PC-9 (cell line): ENCODE measurements at regions not wholly inside any gene's neighbourhood (a gene's known extent, or its start where the extent isn't known, plus 50 kb on each side); places are given as distances from the start of the nearest gene placed in this dataset.

ENCODE experiments used
- EZH2 ChIP-seq: fragments of 200-600 bp; sonication (generic); IDR thresholded peaks from 2 replicates; pipeline ENCODE4 v1.8.0; 2017; ENCODE audit warnings: antibody characterized with exemption, low read depth
- TF ChIP-seq, protein P1 (sequence below): fragments of 200-600 bp; sonication (generic); conservative IDR thresholded peaks from 2 replicates; pipeline ENCODE4 v1.6.1; 2017; ENCODE audit warnings: mixed run types, antibody characterized with exemption, mild to moderate bottlenecking, moderate library complexity

DNA sequence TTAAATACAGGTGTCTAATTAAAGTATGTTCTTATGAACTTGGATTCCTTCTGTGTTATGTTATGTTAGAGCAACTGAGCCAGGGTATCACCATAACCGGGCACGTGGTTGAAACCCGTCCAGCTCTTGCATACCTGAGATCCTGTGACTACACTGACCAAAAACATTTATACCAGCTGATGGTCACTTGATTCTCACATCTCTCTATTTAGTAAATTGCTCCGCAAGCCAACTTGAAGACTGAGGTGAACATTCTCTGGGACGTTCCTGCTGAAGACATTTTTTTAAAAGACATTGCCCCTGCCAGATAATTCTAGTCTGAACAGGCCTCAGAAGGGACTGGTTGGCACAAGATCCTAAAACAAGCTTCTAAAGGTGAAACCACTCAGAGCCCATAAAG, 550.0 kb upstream of the DIPK2B start:
- TF ChIP-seq, protein P1, sequence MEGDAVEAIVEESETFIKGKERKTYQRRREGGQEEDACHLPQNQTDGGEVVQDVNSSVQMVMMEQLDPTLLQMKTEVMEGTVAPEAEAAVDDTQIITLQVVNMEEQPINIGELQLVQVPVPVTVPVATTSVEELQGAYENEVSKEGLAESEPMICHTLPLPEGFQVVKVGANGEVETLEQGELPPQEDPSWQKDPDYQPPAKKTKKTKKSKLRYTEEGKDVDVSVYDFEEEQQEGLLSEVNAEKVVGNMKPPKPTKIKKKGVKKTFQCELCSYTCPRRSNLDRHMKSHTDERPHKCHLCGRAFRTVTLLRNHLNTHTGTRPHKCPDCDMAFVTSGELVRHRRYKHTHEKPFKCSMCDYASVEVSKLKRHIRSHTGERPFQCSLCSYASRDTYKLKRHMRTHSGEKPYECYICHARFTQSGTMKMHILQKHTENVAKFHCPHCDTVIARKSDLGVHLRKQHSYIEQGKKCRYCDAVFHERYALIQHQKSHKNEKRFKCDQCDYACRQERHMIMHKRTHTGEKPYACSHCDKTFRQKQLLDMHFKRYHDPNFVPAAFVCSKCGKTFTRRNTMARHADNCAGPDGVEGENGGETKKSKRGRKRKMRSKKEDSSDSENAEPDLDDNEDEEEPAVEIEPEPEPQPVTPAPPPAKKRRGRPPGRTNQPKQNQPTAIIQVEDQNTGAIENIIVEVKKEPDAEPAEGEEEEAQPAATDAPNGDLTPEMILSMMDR, result no peak
- no peak for TF ChIP-seq EZH2
